Upper lobe of left lung (tissue), 6 donors: ENCODE measurements at regions not wholly inside any gene's neighbourhood (a gene's known extent, or its start where the extent isn't known, plus 50 kb on each side); places are given as distances from the start of the nearest gene placed in this dataset.

ENCODE experiments used
- ATAC-seq, 2 donors: fragments of 200-7000 bp; cut with Tn5 transposase; one replicate each; pipeline ENCODE4 v1.9.1; 2022; ENCODE audit warnings: mild to moderate bottlenecking in 2 of 2, moderate library complexity in 2 of 2; ENCODE audit not compliant: low FRiP score in 2 of 2
- DNase-seq, 2 donors: peaks; one replicate each; pipeline ENCODE4 v3.0.0-alpha.2; 2019 to 2020
- H3K27ac ChIP-seq, 4 donors: fragments of 200-600 bp; sonication (generic); one replicate each; pipeline ENCODE4 v1.5.1; 2016 to 2019
- H3K27me3 ChIP-seq, 4 donors: fragments of 200-600 bp; sonication (generic); one replicate each; pipeline ENCODE4 v1.5.1; 2017 to 2019
- H3K36me3 ChIP-seq, 4 donors: fragments of 200-600 bp; sonication (generic); one replicate each; pipeline ENCODE4 v1.5.1; 2016 to 2019
- H3K4me1 ChIP-seq, 4 donors: fragments of 200-600 bp; sonication (generic); one replicate each; pipeline ENCODE4 v1.5.1; 2018 to 2019
- H3K4me3 ChIP-seq, 4 donors: fragments of 200-600 bp; sonication (generic); one replicate each; pipeline ENCODE4 v1.5.1; 2017 to 2019; ENCODE audit warnings: mild to moderate bottlenecking in 2 of 4, moderate library complexity in 1 of 4
- H3K9me3 ChIP-seq, 4 donors: fragments of 200-600 bp; sonication (generic); one replicate each; pipeline ENCODE4 v1.5.1; 2018 to 2019
- EP300 ChIP-seq, 4 donors: sonication (generic); formaldehyde crosslinking; IDR thresholded peaks; one replicate each; pipeline ENCODE4 v1.5.1; 2017; ENCODE audit warnings: antibody characterized with exemption in 4 of 4, control low read depth in 2 of 4
- POLR2A ChIP-seq, 4 donors: fragments of 450-650 bp; IDR thresholded peaks; one replicate each; pipeline ENCODE4 v1.5.1; 2016 to 2017; ENCODE audit warnings: antibody characterized with exemption in 4 of 4, mild to moderate bottlenecking in 2 of 4
- POLR2AphosphoS5 ChIP-seq, 2 donors: sonication (generic); formaldehyde crosslinking; IDR thresholded peaks; one replicate each; pipeline ENCODE4 v1.5.1; 2017; ENCODE audit warnings: antibody characterized with exemption in 2 of 2
- WGBS, 2 donors: methylation state at CpG; one replicate each; pipeline ENCODE4 v1.1.5; 2017 to 2018; 5-methylcytosine and 5-hydroxymethylcytosine counted together
- TF ChIP-seq, protein P1 (sequence below), 6 experiments: fragments of 450-650 bp in 4 of 6; fragments of 200-600 bp in 2 of 6; sonication (generic) in 2 of 6; IDR thresholded peaks; one replicate each; pipeline ENCODE4 v1.5.1; 2016 to 2019; ENCODE audit warnings: antibody characterized with exemption in 6 of 6
- donor health status: DM: no; HTN: no; CAD: no; lungs with moderate emphysema.
- donor health status: DM: no; HTN: yes; CAD: no; lungs with severe emphysema.

DNA sequence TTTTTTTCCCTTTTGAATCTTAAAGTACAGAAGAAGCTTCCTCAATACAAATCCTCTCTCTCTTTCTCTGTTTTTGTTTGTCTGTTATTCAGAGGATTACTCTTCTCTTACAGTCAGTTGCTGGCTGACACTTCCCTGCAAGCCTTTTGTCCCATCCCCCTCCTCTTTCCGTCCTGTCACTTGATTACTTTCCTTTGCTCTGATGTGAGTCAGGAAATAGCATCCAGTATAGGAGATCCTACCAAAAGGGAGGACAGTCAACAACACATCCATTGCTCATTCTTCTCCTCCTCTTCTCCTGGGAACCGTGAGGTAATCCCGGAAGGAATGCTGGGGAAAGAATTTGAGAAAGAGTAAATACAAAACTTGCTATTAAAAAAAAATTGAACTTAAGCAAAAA, 79.3 kb upstream of the SCN7A start:
- H3K4me1 ChIP-seq: no peaks in the 10 kb centered on the region
- DNase-seq (no peak), ATAC-seq (no peak)
- H3K36me3 ChIP-seq: no peaks in the 10 kb centered on the region
- WGBS, 2 donors: 30 to 46% methylated on average over 3 of the region's 3 CpGs
- no peaks in the 10 kb centered on the region for H3K27me3 ChIP-seq
- H3K27ac ChIP-seq: no peak overlapping the region
- TF ChIP-seq POLR2A (IDR thresholded peaks at IDR 0.05) (no peak), POLR2AphosphoS5 (IDR thresholded peaks at IDR 0.05) (no peak), EP300 (IDR thresholded peaks at IDR 0.05) (no peak)
- TF ChIP-seq, protein P1, sequence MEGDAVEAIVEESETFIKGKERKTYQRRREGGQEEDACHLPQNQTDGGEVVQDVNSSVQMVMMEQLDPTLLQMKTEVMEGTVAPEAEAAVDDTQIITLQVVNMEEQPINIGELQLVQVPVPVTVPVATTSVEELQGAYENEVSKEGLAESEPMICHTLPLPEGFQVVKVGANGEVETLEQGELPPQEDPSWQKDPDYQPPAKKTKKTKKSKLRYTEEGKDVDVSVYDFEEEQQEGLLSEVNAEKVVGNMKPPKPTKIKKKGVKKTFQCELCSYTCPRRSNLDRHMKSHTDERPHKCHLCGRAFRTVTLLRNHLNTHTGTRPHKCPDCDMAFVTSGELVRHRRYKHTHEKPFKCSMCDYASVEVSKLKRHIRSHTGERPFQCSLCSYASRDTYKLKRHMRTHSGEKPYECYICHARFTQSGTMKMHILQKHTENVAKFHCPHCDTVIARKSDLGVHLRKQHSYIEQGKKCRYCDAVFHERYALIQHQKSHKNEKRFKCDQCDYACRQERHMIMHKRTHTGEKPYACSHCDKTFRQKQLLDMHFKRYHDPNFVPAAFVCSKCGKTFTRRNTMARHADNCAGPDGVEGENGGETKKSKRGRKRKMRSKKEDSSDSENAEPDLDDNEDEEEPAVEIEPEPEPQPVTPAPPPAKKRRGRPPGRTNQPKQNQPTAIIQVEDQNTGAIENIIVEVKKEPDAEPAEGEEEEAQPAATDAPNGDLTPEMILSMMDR (IDR thresholded peaks at IDR 0.05): no peak
- no peak overlapping the region for H3K4me3 ChIP-seq
- no peaks in the 10 kb centered on the region for H3K9me3 ChIP-seq

GRCh38 chr2:166572937-166573336, 78.9 kb upstream of the SCN7A start:
- H3K9me3 ChIP-seq: no peaks in the 10 kb centered on the region
- DNase-seq (no peak), ATAC-seq (no peak)
- H3K27ac ChIP-seq: no peak overlapping the region
- H3K27me3 ChIP-seq: no peaks in the 10 kb centered on the region
- H3K36me3 ChIP-seq: no peaks in the 10 kb centered on the region
- no peak for TF ChIP-seq EP300 (IDR thresholded peaks at IDR 0.05)
- TF ChIP-seq POLR2A (IDR thresholded peaks at IDR 0.05): no peak
- TF ChIP-seq POLR2AphosphoS5 (IDR thresholded peaks at IDR 0.05): no peak
- TF ChIP-seq, protein P1 (IDR thresholded peaks at IDR 0.05): no peak
- H3K4me3 ChIP-seq: no peak overlapping the region
- H3K4me1 ChIP-seq: no peaks in the 10 kb centered on the region

DNA sequence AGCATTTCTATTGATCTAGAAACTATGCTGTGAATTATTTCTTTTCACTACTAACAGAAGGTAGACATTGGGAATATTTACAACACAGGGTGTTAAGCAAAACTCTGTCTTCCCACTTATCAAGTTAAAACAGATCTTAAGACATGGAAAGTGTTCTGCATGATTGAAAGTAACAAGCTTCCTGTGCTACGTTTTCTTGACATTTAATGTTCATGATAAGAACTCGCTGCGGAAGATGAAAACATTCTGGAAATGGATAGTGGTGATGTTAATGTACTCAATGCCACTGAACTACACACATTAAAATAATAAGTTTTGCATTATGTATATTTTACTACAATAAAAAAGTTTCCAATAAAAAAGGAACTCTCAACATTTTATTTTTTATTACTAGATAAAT, 74.4 kb upstream of the SCN7A start:
- H3K36me3 ChIP-seq: no peaks in the 10 kb centered on the region
- no peak for ATAC-seq
- DNase-seq: no peak
- no peaks in the 10 kb centered on the region for H3K27me3 ChIP-seq
- no peaks in the 10 kb centered on the region for H3K4me1 ChIP-seq
- TF ChIP-seq EP300 (IDR thresholded peaks at IDR 0.05) (no peak), POLR2AphosphoS5 (IDR thresholded peaks at IDR 0.05) (no peak), POLR2A (IDR thresholded peaks at IDR 0.05) (no peak)
- TF ChIP-seq, protein P1 (IDR thresholded peaks at IDR 0.05): no peak
- no peaks in the 10 kb centered on the region for H3K9me3 ChIP-seq
- no peak overlapping the region for H3K4me3 ChIP-seq
- WGBS, 2 donors: 26 to 28% methylated on average over 3 of the region's 3 CpGs
- no peak overlapping the region for H3K27ac ChIP-seq

GRCh38 chr2:166565501-166565900, 71.5 kb upstream of the SCN7A start:
- Histone ChIP-seq H3K27ac (no peak overlapping the region), H3K27me3 (no peaks in the 10 kb centered on the region), H3K4me1 (no peaks in the 10 kb centered on the region), H3K4me3 (no peak overlapping the region), H3K36me3 (no peaks in the 10 kb centered on the region), H3K9me3 (no peaks in the 10 kb centered on the region)
- ATAC-seq (no peak), DNase-seq (no peak)
- TF ChIP-seq EP300 (IDR thresholded peaks at IDR 0.05) (no peak), POLR2A (IDR thresholded peaks at IDR 0.05) (no peak), POLR2AphosphoS5 (IDR thresholded peaks at IDR 0.05) (no peak)
- TF ChIP-seq, protein P1 (IDR thresholded peaks at IDR 0.05): no peak
- WGBS, 2 donors: 89 to 90% methylated on average over 3 of the region's 3 CpGs

- Histone ChIP-seq H3K36me3 (no peaks in the 10 kb centered on the region), H3K27me3 (no peaks in the 10 kb centered on the region), H3K4me1 (no peaks in the 10 kb centered on the region), H3K9me3 (no peaks in the 10 kb centered on the region), H3K4me3 (no peak overlapping the region), H3K27ac (no peak overlapping the region)
- 70 to 87% methylated on average over 2 of the region's 2 CpGs for WGBS, 2 donors
- DNase-seq (no peak), ATAC-seq (no peak)
- TF ChIP-seq, protein P1 (IDR thresholded peaks at IDR 0.05): no peak
- TF ChIP-seq POLR2AphosphoS5 (IDR thresholded peaks at IDR 0.05): no peak
- TF ChIP-seq POLR2A (IDR thresholded peaks at IDR 0.05): no peak
These were observed 69.8 kb upstream of the SCN7A start for GRCh38 chr2:166563894-166564293.
